OCI-LY1 (cell line): ENCODE measurements at regions not wholly inside any gene's neighbourhood (a gene's known extent, or its start where the extent isn't known, plus 50 kb on each side); places are given as distances from the start of the nearest gene placed in this dataset.

Experiments
- H2AFZ ChIP-seq: fragments of 200-600 bp; sonication (generic), shearing (Covaris generic); 2 replicates; pipeline ENCODE4 v1.6.0; 2014; ENCODE audit warnings: antibody characterized with exemption, mild to moderate bottlenecking, low read length
- H3F3A ChIP-seq: fragments of 200-600 bp; sonication (generic), shearing (Covaris generic); 2 replicates; pipeline ENCODE4 v1.6.0; 2014; ENCODE audit warnings: mild to moderate bottlenecking, antibody characterized with exemption, low read length, moderate library complexity; ENCODE audit not compliant: insufficient read depth
- H3K27ac ChIP-seq: fragments of 200-600 bp; sonication (generic); 2 replicates; pipeline ENCODE4 v1.5.1; 2014; ENCODE audit warnings: low read length, mixed run types, mild to moderate bottlenecking, low read depth; ENCODE audit not compliant: poor library complexity, severe bottlenecking
- H3K27me3 ChIP-seq: fragments of 200-600 bp; sonication (generic); 2 replicates; pipeline ENCODE4 v1.6.0; 2014; ENCODE audit warnings: antibody characterized with exemption, mild to moderate bottlenecking, low read length, moderate library complexity; ENCODE audit not compliant: insufficient read depth
- H3K36me3 ChIP-seq: fragments of 200-600 bp; sonication (generic); 2 replicates; pipeline ENCODE4 v1.6.1; 2014; ENCODE audit warnings: mild to moderate bottlenecking, antibody characterized with exemption, low read length, moderate library complexity, mixed read lengths; ENCODE audit not compliant: insufficient read depth
- H3K4me1 ChIP-seq: fragments of 200-600 bp; sonication (generic); 2 replicates; pipeline ENCODE4 v1.5.1; 2014; ENCODE audit warnings: mild to moderate bottlenecking, low read length, moderate library complexity; ENCODE audit not compliant: insufficient read depth, severe bottlenecking
- H3K4me2 ChIP-seq: fragments of 200-600 bp; sonication (generic), shearing (Covaris generic); 2 replicates; pipeline ENCODE4 v1.6.1; 2014; ENCODE audit warnings: low read length
- H3K4me3 ChIP-seq: fragments of 200-600 bp; sonication (generic); 2 replicates; pipeline ENCODE4 v1.5.1; 2014; ENCODE audit warnings: low read length, low read depth, mild to moderate bottlenecking, mixed read lengths; ENCODE audit not compliant: poor library complexity, severe bottlenecking
- H3K79me2 ChIP-seq: fragments of 200-600 bp; shearing (Covaris generic); 2 replicates; pipeline ENCODE4 v1.6.1; 2016; ENCODE audit warnings: mixed run types, low read length, mixed read lengths; ENCODE audit not compliant: insufficient read depth
- H3K9ac ChIP-seq: fragments of 200-600 bp; sonication (generic), shearing (Covaris generic); 2 replicates; pipeline ENCODE4 v1.6.1; 2014; ENCODE audit warnings: mild to moderate bottlenecking, low read length, mixed read lengths
- H3K9me2 ChIP-seq: fragments of 200-600 bp; sonication (generic), shearing (Covaris generic); 2 replicates; pipeline ENCODE4 v1.6.1; 2014; ENCODE audit warnings: low read depth, mild to moderate bottlenecking, low read length, mixed read lengths
- H3K9me3 ChIP-seq: fragments of 200-600 bp; shearing (Covaris generic); 2 replicates; pipeline ENCODE4 v1.6.1; 2014; ENCODE audit warnings: low read length, mixed read lengths
- H4K20me1 ChIP-seq: fragments of 200-600 bp; sonication (generic), shearing (Covaris generic); 2 replicates; pipeline ENCODE4 v1.6.0; 2016; ENCODE audit warnings: mild to moderate bottlenecking, low read length; ENCODE audit not compliant: insufficient read depth
- EZH2 ChIP-seq: fragments of 200-600 bp; sonication (generic), shearing (Covaris generic); IDR thresholded peaks from 2 replicates; pipeline ENCODE4 v1.8.0; 2017; ENCODE audit warnings: borderline replicate concordance, mixed run types, mild to moderate bottlenecking, antibody characterized with exemption, low read length, moderate library complexity, mixed read lengths
- TF ChIP-seq, protein P1 (sequence below): fragments of 200-600 bp; sonication (generic), shearing (Covaris generic); IDR thresholded peaks from 2 replicates; pipeline ENCODE4 v1.5.1; 2017; ENCODE audit warnings: mild to moderate bottlenecking, antibody characterized with exemption, low read length, moderate library complexity, mixed read lengths

DNA sequence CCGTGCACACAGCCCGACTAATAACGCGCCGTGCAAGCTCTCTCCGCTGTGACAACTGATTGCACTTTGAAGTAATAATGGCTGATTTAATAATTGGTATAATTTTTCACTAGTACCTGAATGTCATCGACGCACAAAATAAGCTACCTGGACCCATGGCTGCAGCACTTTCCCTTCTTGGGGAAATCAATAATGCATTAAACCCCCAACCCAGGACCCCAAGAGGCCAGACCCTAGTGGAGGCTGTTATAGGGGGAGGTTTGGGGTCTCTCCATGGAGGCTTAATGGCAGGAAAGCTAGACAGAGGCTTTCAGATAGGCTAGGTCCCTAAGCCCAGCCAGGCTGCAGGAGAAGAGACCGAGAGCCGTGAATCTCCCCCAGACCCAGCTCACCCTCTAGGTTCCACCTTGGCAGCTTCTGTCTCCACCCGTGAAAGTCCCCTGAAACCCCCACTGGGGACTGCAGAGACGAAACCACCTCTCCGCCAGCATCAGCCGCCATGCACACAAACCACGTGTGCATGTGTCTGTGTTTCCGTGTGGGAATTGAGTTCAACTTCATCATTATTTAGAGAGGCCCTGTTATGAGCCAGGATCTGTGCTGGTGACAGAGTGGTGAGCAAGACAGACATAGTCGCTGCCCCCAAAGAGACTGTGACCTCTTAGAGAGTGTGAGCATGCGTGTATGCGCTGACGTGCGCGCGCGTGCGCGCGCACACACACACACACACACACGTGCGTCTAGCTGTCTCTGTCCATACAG, 168.6 kb upstream of the MVB12B start:
- Histone ChIP-seq H3K4me1 (no peaks in the 10 kb centered on the region), H3K27me3 (no peaks in the 10 kb centered on the region; the same call in 1 of the 2 replicates), H3K4me2 (no peak overlapping the region)

DNA sequence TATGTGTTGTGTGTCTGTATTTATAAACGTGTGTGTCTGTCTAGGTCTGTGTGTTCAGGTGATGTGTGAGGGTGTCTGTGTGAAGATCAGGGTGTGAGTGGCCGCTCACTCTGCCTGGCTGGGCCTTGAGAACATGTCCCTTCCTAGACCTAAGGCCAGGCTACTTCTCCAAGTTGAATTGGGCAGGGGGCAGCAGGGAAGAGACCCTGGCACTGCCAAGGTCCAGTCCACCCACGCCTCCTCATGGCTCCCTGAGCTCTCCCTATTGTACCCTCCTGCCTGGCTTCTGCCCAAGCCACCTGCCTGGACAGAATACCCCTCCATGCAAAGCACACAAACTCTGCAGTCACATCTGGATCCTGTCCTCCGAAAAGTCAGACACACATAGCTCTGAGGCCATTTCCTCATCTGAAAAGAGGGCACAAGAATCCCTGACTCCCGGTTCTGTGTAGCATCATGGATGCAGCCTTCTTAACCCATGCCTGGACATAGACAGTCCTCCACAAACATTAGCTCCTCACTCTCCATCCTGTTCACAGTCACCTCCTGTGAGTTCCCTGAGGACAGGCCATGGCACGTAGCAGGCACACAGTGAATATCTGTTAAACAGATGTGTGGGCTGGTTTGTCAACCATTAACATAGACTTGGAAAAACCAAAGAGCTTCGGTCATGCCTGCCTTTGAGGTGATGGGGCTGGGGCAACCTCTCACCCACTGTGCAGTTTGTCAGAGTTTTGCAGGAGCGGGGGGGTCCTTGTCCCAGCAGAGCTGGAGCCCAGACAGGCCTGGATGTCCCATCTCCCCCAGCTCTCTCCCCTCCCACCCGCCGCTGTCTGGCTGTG, 167.8 kb upstream of the MVB12B start:
- H3K9me3 ChIP-seq = no peaks in the 10 kb centered on the region
- no peak overlapping the region for H2AFZ ChIP-seq
- no peak overlapping the region for H3K4me2 ChIP-seq
- H3K27ac ChIP-seq = no peak overlapping the region
- no peak for TF ChIP-seq EZH2
- TF ChIP-seq, protein P1, sequence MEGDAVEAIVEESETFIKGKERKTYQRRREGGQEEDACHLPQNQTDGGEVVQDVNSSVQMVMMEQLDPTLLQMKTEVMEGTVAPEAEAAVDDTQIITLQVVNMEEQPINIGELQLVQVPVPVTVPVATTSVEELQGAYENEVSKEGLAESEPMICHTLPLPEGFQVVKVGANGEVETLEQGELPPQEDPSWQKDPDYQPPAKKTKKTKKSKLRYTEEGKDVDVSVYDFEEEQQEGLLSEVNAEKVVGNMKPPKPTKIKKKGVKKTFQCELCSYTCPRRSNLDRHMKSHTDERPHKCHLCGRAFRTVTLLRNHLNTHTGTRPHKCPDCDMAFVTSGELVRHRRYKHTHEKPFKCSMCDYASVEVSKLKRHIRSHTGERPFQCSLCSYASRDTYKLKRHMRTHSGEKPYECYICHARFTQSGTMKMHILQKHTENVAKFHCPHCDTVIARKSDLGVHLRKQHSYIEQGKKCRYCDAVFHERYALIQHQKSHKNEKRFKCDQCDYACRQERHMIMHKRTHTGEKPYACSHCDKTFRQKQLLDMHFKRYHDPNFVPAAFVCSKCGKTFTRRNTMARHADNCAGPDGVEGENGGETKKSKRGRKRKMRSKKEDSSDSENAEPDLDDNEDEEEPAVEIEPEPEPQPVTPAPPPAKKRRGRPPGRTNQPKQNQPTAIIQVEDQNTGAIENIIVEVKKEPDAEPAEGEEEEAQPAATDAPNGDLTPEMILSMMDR = no peak
- no peaks in the 10 kb centered on the region for H4K20me1 ChIP-seq
- H3K36me3 ChIP-seq = no peaks in the 10 kb centered on the region
- H3K9me2 ChIP-seq = no peaks in the 10 kb centered on the region
- no peaks in the 10 kb centered on the region for H3F3A ChIP-seq
- no peak overlapping the region for H3K4me3 ChIP-seq
- H3K4me1 ChIP-seq = no peaks in the 10 kb centered on the region
- no peaks in the 10 kb centered on the region; the same call in 1 of the 2 replicates for H3K27me3 ChIP-seq
- no peaks in the 10 kb centered on the region for H3K79me2 ChIP-seq
- no peak overlapping the region for H3K9ac ChIP-seq

More for the DNA sequence above, 168.6 kb upstream of the MVB12B start:
- Histone ChIP-seq H3K27ac (no peak overlapping the region), H3K9me3 (no peaks in the 10 kb centered on the region), H2AFZ (no peak overlapping the region), H3K9me2 (no peaks in the 10 kb centered on the region), H3K36me3 (no peaks in the 10 kb centered on the region), H4K20me1 (no peaks in the 10 kb centered on the region), H3K79me2 (no peaks in the 10 kb centered on the region), H3K4me3 (no peak overlapping the region), H3F3A (no peaks in the 10 kb centered on the region), H3K9ac (no peak overlapping the region)
- TF ChIP-seq, protein P1 = no peak
- no peak for TF ChIP-seq EZH2

DNA sequence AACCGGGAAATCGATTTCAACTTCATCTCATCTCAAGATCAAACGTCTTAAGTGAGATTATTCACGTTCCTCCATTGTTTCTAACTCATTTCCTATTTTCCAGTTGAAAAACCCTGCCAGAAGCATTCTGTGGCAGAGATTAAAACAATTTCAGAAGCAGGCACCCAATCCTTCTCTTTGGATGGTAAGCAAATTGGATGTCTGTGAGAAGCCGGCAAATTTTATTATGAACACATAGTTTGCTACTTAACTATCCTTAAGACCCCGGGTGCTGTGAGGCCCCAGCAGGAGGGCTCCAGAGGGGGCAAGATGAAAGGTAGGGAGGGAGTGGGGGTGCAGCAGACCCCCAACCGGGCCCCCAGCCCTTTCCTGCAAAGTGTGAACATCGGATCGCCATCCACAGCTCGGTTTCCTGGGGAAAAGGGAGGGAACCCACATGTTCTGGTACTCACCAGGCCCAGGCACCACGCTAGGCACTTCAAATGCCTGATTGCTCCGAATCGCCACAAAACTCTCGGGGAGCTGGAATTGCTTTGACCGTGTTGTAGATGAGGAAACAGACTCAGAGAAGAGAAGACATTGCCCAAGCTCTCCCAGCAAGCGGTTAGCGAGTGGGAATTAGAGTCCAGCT, 167.1 kb upstream of the MVB12B start:
- no peaks in the 10 kb centered on the region for H4K20me1 ChIP-seq
- no peaks in the 10 kb centered on the region for H3K4me1 ChIP-seq
- H3K4me3 ChIP-seq = no peak overlapping the region
- H3F3A ChIP-seq = no peaks in the 10 kb centered on the region
- TF ChIP-seq, protein P1 = no peak
- TF ChIP-seq EZH2 = no peak
- H3K27ac ChIP-seq = no peak overlapping the region
- no peak overlapping the region for H2AFZ ChIP-seq
- no peaks in the 10 kb centered on the region for H3K79me2 ChIP-seq
- no peaks in the 10 kb centered on the region for H3K9me3 ChIP-seq
- no peaks in the 10 kb centered on the region for H3K36me3 ChIP-seq
- no peaks in the 10 kb centered on the region; the same call in 1 of the 2 replicates for H3K27me3 ChIP-seq
- no peaks in the 10 kb centered on the region for H3K9me2 ChIP-seq
- no peak overlapping the region for H3K9ac ChIP-seq
- H3K4me2 ChIP-seq = no peak overlapping the region
